ENCODE measurements at regions not wholly inside any gene's neighbourhood (a gene's known extent, or its start where the extent isn't known, plus 50 kb on each side); places are given as distances from the start of the nearest gene placed in this dataset.

DNA sequence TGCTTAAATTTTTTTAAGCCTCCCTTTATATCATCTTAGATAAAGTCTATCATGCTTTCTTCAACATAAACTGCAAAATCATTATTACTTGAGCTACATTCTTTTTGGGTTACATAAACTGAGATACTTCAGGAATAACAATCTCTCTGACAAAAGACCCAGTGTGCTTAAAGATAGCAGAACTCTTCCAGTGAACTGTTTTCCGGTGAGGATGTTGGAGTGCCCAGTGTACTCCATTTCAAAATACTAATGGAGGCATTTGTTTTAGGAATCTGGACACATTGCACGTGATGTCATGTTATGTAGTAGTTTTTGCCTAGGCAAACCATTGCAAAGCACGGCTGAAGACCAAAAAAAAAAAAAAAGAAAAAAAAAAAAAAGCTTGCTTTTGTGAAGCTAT, 388.2 kb upstream of the CELF2 start:
- Histone ChIP-seq H3K9me3 (replicated peaks; ENCODE audit: control insufficient read depth, insufficient read depth, low read length) (no peaks in the 10 kb centered on the region), H3K27me3 (replicated peaks in 1 of 2; ENCODE audit: control insufficient read depth in 2 of 2, insufficient read depth in 2 of 2, low read length in 1 of 2) (no peaks in the 10 kb centered on the region), H3K4me2 (ENCODE audit: control insufficient read depth, insufficient read depth) (no peak overlapping the region), H3K9ac (ENCODE audit: control insufficient read depth, insufficient read depth, low read length) (no peak overlapping the region), H3K79me2 (ENCODE audit: control insufficient read depth, insufficient read depth, low read length) (no peaks in the 10 kb centered on the region), H2AFZ (ENCODE audit: control insufficient read depth, low read depth, low read length) (no peak overlapping the region), H4K20me1 (ENCODE audit: control insufficient read depth, insufficient read depth) (no peaks in the 10 kb centered on the region), H3K4me1 (ENCODE audit: control insufficient read depth, insufficient read depth, low read length) (no peaks in the 10 kb centered on the region; the same call in 1 of the 2 replicates), H3K4me3 (no peak overlapping the region), H3K36me3 (ENCODE audit: control insufficient read depth in 2 of 2, insufficient read depth in 2 of 2, low read length in 1 of 2) (no peaks in the 10 kb centered on the region), H3K27ac (ENCODE audit: control insufficient read depth, insufficient read depth) (no peak overlapping the region)
- ChIA-PET SMC1A (ENCODE audit: uncharacterized antibody, unreplicated experiment) (no interaction called here), RAD21 (ENCODE audit: unreplicated experiment) (no interaction called here), POLR2A (no interaction called here), CTCF (no interaction called here)
- in situ Hi-C loops (cut with MboI) (no loop called here), intact Hi-C loops (cut with micrococcal nuclease; ENCODE audit: unreplicated experiment) (no loop called here)
- WGBS (ENCODE audit: insufficient coverage, insufficient replicate concordance, low lambda C conversion rate, missing lambda C conversion rate) = 0% methylated on average over 3 of the region's 3 CpGs
- FAIRE-seq (no peak), DNase-seq (ENCODE audit: low read depth, low spot score) (no peak), ATAC-seq (no peak)
- no TSS peak for BruUV-seq (replicated peaks)
- TF ChIP-seq SRF (IDR thresholded peaks at IDR 0.05; ENCODE audit: low read depth in 2 of 2, low read length in 2 of 2) (no peak), ZBED1 (IDR thresholded peaks at IDR 0.05; ENCODE audit: borderline replicate concordance) (no peak), NR2C2 (IDR thresholded peaks at IDR 0.05; ENCODE audit: borderline replicate concordance, control insufficient read depth, insufficient read length, low read depth) (no peak), TCF3 (IDR thresholded peaks at IDR 0.05; ENCODE audit: borderline replicate concordance, insufficient read depth, low read depth, low read length) (no peak), NR2C1 (IDR thresholded peaks at IDR 0.05) (no peak), ZNF622 (IDR thresholded peaks at IDR 0.05) (no peak), BRCA1 (IDR thresholded peaks at IDR 0.05; ENCODE audit: low read depth, low read length) (no peak)
- TF ChIP-seq, protein P1, sequence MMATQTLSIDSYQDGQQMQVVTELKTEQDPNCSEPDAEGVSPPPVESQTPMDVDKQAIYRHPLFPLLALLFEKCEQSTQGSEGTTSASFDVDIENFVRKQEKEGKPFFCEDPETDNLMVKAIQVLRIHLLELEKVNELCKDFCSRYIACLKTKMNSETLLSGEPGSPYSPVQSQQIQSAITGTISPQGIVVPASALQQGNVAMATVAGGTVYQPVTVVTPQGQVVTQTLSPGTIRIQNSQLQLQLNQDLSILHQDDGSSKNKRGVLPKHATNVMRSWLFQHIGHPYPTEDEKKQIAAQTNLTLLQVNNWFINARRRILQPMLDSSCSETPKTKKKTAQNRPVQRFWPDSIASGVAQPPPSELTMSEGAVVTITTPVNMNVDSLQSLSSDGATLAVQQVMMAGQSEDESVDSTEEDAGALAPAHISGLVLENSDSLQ (IDR thresholded peaks at IDR 0.05) = no peak

DNA sequence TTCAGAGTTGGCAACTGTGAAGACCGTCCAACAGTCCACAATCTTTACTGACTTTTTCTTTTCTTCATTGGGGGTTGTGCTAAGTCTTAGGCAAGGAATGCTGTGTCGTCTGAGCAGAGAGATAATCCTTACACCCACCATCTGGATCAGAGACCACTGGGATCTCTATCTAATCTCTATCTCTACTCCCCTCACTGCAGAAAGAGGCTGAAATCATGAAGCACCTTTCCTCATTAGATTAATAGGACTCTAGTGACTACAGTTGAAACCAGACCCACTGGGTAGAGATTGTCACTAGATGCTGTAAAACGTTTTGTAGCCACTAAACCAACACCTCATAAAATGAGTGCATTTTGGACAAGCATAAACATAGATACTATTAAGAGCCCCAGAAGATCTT, 387.4 kb upstream of the CELF2 start:
- H4K20me1 ChIP-seq (ENCODE audit: control insufficient read depth, insufficient read depth) = no peaks in the 10 kb centered on the region
- H3K27me3 ChIP-seq (replicated peaks in 1 of 2; ENCODE audit: control insufficient read depth in 2 of 2, insufficient read depth in 2 of 2, low read length in 1 of 2) = no peaks in the 10 kb centered on the region
- H2AFZ ChIP-seq (ENCODE audit: control insufficient read depth, low read depth, low read length) = no peak overlapping the region
- in situ Hi-C loops (cut with MboI) (no loop called here), intact Hi-C loops (cut with micrococcal nuclease; ENCODE audit: unreplicated experiment) (no loop called here)
- H3K9ac ChIP-seq (ENCODE audit: control insufficient read depth, insufficient read depth, low read length) = no peak overlapping the region
- H3K79me2 ChIP-seq (ENCODE audit: control insufficient read depth, insufficient read depth, low read length) = no peaks in the 10 kb centered on the region
- SMC1A ChIA-PET (ENCODE audit: uncharacterized antibody, unreplicated experiment) = interaction anchor here (0.6 kb wide), 1 partner anchor 22 kb away, joined by 3 read pairs; no protein-coding TSS in a partner anchor
- H3K4me2 ChIP-seq (ENCODE audit: control insufficient read depth, insufficient read depth) = no peak overlapping the region
- no peak for DNase-seq (ENCODE audit: low read depth, low spot score)
- H3K4me1 ChIP-seq (ENCODE audit: control insufficient read depth, insufficient read depth, low read length) = no peaks in the 10 kb centered on the region; the same call in 1 of the 2 replicates
- H3K36me3 ChIP-seq (ENCODE audit: control insufficient read depth in 2 of 2, insufficient read depth in 2 of 2, low read length in 1 of 2) = no peaks in the 10 kb centered on the region
- POLR2A ChIA-PET = no interaction called here
- RAD21 ChIA-PET (ENCODE audit: unreplicated experiment) = no interaction called here
- H3K4me3 ChIP-seq = no peak overlapping the region
- H3K27ac ChIP-seq (ENCODE audit: control insufficient read depth, insufficient read depth) = no peak overlapping the region
- no peak for FAIRE-seq
- H3K9me3 ChIP-seq (replicated peaks; ENCODE audit: control insufficient read depth, insufficient read depth, low read length) = no peaks in the 10 kb centered on the region
- no TSS peak for BruUV-seq (replicated peaks)
- ATAC-seq = no peak
- CTCF ChIA-PET = interaction anchor here (1.6 kb wide), 1 partner anchor 13 kb away, joined by 3 read pairs; no protein-coding TSS in a partner anchor
- 28% methylated on average over 3 of the region's 3 CpGs for WGBS (ENCODE audit: insufficient coverage, insufficient replicate concordance, low lambda C conversion rate, missing lambda C conversion rate)
- TF ChIP-seq BHLHE40 (IDR thresholded peaks at IDR 0.05; ENCODE audit: borderline replicate concordance in 1 of 2, low read depth in 2 of 2, low read length in 1 of 2) = no peak
- TF ChIP-seq ZNF622 (IDR thresholded peaks at IDR 0.05) = no peak
- TF ChIP-seq, protein P2, sequence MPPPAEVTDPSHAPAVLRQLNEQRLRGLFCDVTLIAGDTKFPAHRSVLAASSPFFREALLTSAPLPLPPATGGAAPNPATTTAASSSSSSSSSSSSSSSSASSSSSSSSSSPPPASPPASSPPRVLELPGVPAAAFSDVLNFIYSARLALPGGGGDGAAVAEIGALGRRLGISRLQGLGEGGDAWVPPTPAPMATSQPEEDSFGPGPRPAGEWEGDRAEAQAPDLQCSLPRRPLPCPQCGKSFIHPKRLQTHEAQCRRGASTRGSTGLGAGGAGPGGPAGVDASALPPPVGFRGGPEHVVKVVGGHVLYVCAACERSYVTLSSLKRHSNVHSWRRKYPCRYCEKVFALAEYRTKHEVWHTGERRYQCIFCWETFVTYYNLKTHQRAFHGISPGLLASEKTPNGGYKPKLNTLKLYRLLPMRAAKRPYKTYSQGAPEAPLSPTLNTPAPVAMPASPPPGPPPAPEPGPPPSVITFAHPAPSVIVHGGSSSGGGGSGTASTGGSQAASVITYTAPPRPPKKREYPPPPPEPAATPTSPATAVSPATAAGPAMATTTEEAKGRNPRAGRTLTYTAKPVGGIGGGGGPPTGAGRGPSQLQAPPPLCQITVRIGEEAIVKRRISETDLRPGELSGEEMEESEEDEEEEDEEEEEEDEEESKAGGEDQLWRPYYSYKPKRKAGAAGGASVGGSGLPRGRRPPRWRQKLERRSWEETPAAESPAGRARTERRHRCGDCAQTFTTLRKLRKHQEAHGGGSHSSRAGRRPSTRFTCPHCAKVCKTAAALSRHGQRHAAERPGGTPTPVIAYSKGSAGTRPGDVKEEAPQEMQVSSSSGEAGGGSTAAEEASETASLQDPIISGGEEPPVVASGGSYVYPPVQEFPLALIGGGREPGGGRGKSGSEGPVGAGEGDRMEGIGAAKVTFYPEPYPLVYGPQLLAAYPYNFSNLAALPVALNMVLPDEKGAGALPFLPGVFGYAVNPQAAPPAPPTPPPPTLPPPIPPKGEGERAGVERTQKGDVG (CRISPR knock-in tag; IDR thresholded peaks at IDR 0.05) = no peak
- no peak for TF ChIP-seq RFX5 (IDR thresholded peaks at IDR 0.05; ENCODE audit: low read depth, low read length)
- TF ChIP-seq ATF7 (IDR thresholded peaks at IDR 0.05; ENCODE audit: low read depth) = no peak
- TF ChIP-seq JUND (IDR thresholded peaks at IDR 0.05; ENCODE audit: low read depth, low read length) = no peak
- no peak for TF ChIP-seq EGR1 (IDR thresholded peaks at IDR 0.05; ENCODE audit: borderline replicate concordance in 1 of 2, low read depth in 2 of 2, low read length in 2 of 2)
- no peak for TF ChIP-seq EP300 (IDR thresholded peaks at IDR 0.05; ENCODE audit: borderline replicate concordance in 1 of 2, control insufficient read depth in 1 of 2, low read depth in 2 of 2, low read length in 2 of 2)
